ENCODE measurements at regions not wholly inside any gene's neighbourhood (a gene's known extent, or its start where the extent isn't known, plus 50 kb on each side); places are given as distances from the start of the nearest gene placed in this dataset.

DNA sequence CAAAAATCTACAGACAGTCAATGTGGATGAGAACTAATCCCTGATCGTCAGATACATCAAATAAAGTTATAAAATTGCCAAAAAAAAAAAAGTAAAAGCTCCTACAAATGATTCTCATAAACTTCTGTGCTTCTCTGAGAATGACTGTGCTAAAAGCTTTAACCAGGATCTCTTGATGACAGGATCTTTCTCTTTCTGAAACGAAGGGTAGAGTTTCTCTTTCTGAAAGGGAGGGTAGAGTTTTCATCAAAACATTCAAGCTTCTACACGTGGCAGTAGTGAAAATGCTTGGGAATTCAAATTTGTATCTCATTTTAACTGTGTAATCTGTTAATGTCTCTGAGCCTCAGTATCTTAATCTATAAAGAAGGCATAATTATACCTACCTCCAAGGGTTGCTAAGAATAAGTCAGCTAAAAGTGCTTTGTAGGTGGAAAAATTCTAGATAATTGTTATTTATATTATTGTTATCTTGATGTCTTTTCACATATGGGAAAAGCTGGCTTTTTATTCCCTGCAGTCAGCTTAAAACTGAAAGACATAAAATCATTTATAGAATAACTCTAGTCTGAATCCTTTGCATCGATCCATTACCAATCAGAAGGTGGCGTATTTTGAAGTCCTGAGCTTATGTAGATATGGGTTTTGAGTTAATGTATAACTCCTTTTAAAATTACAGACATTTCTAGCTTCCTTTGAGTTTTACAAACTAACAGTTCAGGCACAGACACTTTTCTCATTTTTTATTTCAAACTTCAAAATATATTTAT, 157.4 kb downstream of the DACT1 start:
- Mint-ChIP-seq H3K4me1 (ENCODE audit: low read depth) (no peaks in the 10 kb centered on the region), H3K4me3 (no peak overlapping the region), H3K27me3 (peaks cover 7% of the 10 kb centered on the region), H3K27ac (no peak overlapping the region), H3K9me3 (no peaks in the 10 kb centered on the region), H3K36me3 (ENCODE audit: low read depth) (no peaks in the 10 kb centered on the region)
- DNase-seq, result no peak

- H3K27me3 Mint-ChIP-seq, result peaks cover 7% of the 10 kb centered on the region
- H3K4me1 Mint-ChIP-seq (ENCODE audit: low read depth), result no peaks in the 10 kb centered on the region
- H3K4me3 Mint-ChIP-seq, result no peak overlapping the region
- no peaks in the 10 kb centered on the region for H3K36me3 Mint-ChIP-seq (ENCODE audit: low read depth)
- no peaks in the 10 kb centered on the region for H3K9me3 Mint-ChIP-seq
- H3K27ac Mint-ChIP-seq, result no peak overlapping the region
- DNase-seq, result no peak
These were observed 158.7 kb downstream of the DACT1 start for GRCh38 chr14:58796242-58797009.

- peaks cover 5% of the 10 kb centered on the region for H3K27me3 Mint-ChIP-seq
- no peak overlapping the region for H3K4me3 Mint-ChIP-seq
These were observed 159.3 kb downstream of the DACT1 start for GRCh38 chr14:58797010-58797429.

DNA sequence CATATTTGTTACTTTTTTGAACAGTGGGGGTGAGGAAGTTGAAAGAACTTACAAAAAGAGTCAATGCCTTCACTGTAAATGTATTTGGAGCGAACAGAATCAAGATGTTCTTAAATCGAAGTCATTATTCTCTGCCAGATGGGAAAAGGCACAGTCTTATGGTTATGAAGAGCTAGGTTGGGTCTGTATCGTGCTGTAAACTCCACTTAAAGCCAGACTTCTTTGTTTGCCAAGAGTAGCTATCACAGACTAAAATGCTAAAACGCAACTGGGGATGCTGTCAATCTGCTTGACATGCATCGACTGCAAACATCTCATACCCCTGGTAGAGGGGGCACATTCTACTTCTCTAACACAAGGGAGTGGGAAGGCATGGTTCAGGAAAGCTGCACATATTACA, 160.4 kb downstream of the DACT1 start:
- no peaks in the 10 kb centered on the region for H3K4me1 Mint-ChIP-seq (ENCODE audit: low read depth)
- H3K9me3 Mint-ChIP-seq, result peaks cover 1% of the 10 kb centered on the region
- H3K27me3 Mint-ChIP-seq, result peaks cover 3% of the 10 kb centered on the region
- no peak overlapping the region for H3K4me3 Mint-ChIP-seq
- no peak overlapping the region for H3K27ac Mint-ChIP-seq
- no peaks in the 10 kb centered on the region for H3K36me3 Mint-ChIP-seq (ENCODE audit: low read depth)
- no peak for DNase-seq

More at GRCh38 chr14:58797010-58797429, 159.3 kb downstream of the DACT1 start:
- no peaks in the 10 kb centered on the region for H3K36me3 Mint-ChIP-seq (ENCODE audit: low read depth)
- no peaks in the 10 kb centered on the region for H3K9me3 Mint-ChIP-seq
- H3K4me1 Mint-ChIP-seq (ENCODE audit: low read depth), result no peaks in the 10 kb centered on the region
- no peak for DNase-seq
- no peak overlapping the region for H3K27ac Mint-ChIP-seq

DNA sequence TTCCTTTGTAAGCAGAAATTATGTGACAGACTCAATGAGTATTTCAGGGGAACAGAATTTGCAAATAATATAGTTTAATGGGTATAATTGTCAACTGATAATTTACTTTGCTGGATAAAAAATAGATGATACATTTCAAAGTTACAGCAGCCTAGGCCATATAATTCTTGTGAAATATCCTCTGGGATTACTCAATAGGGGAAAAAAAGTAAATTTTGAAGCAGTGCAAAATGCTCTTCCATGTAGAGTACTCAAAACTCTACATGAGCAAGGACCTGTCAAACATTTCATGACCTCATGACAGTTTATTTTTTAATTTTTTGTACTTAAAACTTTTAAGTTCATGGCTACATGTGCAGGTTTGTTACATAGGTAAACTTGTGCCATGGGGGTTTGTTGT, 163.3 kb downstream of the DACT1 start:
- Mint-ChIP-seq H3K36me3 (ENCODE audit: low read depth) (no peaks in the 10 kb centered on the region), H3K27me3 (peaks cover 3% of the 10 kb centered on the region), H3K4me3 (no peak overlapping the region), H3K9me3 (peaks cover 1% of the 10 kb centered on the region), H3K4me1 (ENCODE audit: low read depth) (no peaks in the 10 kb centered on the region), H3K27ac (no peak overlapping the region)
- DNase-seq, result no peak

GRCh38 chr14:58805057-58805456, 167.3 kb downstream of the DACT1 start:
- no peak overlapping the region for H3K27ac Mint-ChIP-seq
- H3K36me3 Mint-ChIP-seq (ENCODE audit: low read depth), result no peaks in the 10 kb centered on the region
- no peaks in the 10 kb centered on the region for H3K27me3 Mint-ChIP-seq
- no peak overlapping the region for H3K4me3 Mint-ChIP-seq
- DNase-seq, result no peak
- peaks cover 1% of the 10 kb centered on the region for H3K9me3 Mint-ChIP-seq
- H3K4me1 Mint-ChIP-seq (ENCODE audit: low read depth), result no peaks in the 10 kb centered on the region

- Mint-ChIP-seq H3K4me1 (ENCODE audit: low read depth) (no peaks in the 10 kb centered on the region), H3K27ac (no peak overlapping the region), H3K27me3 (no peaks in the 10 kb centered on the region), H3K36me3 (ENCODE audit: low read depth) (no peaks in the 10 kb centered on the region), H3K9me3 (peaks cover 1% of the 10 kb centered on the region), H3K4me3 (no peak overlapping the region)
- no peak for DNase-seq
These were observed 168.0 kb downstream of the DACT1 start for GRCh38 chr14:58805605-58806409.

DNA sequence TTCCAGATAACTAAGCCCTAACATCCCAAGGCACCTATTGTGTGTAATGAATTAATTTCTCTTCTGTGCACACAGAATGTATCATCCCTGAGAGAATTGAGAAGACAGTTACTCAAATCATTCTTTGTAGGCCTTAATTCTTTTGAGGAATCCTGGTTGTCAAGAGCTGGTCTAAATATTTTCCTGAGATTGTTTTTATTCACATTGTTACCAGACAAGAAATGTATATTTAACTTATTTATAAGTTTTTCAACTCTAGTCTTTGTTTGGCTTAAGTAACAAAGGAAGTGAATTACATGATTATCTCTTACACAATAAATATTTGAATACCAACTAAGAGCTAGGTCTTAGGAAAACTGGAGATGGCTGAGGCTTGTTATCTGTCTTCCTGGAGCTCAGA, 169.4 kb downstream of the DACT1 start:
- H3K9me3 Mint-ChIP-seq, result peaks cover 1% of the 10 kb centered on the region
- H3K27me3 Mint-ChIP-seq, result no peaks in the 10 kb centered on the region
- no peak for DNase-seq
- no peaks in the 10 kb centered on the region for H3K4me1 Mint-ChIP-seq (ENCODE audit: low read depth)
- H3K27ac Mint-ChIP-seq, result no peak overlapping the region
- no peak overlapping the region for H3K4me3 Mint-ChIP-seq
- no peaks in the 10 kb centered on the region for H3K36me3 Mint-ChIP-seq (ENCODE audit: low read depth)

- no peaks in the 10 kb centered on the region for H3K36me3 Mint-ChIP-seq (ENCODE audit: low read depth)
- H3K9me3 Mint-ChIP-seq, result no peaks in the 10 kb centered on the region
- no peak overlapping the region for H3K4me3 Mint-ChIP-seq
- no peak for DNase-seq
- no peak overlapping the region for H3K27ac Mint-ChIP-seq
- no peaks in the 10 kb centered on the region for H3K4me1 Mint-ChIP-seq (ENCODE audit: low read depth)
- no peaks in the 10 kb centered on the region for H3K27me3 Mint-ChIP-seq
These were observed 171.1 kb downstream of the DACT1 start for GRCh38 chr14:58808828-58809227.

DNA sequence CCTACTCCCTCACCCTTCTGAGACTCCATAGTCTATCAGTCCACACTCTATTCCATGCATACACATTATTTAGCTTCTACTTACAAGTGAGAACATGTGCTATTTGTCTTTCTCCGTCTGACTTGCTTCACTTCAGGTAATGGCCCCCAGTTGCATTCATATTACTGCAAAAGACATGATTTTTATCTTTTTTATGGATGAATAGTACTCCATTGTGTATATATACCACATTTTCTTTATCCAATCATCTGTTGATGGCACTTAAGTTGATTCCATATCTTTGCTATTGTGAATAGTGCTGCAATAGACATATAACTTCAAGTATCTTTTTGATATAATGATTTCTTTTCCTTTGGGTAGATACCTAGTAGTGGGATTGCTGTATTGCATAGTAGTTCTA, 171.8 kb downstream of the DACT1 start:
- H3K36me3 Mint-ChIP-seq (ENCODE audit: low read depth), result no peaks in the 10 kb centered on the region
- H3K4me1 Mint-ChIP-seq (ENCODE audit: low read depth), result no peaks in the 10 kb centered on the region
- H3K4me3 Mint-ChIP-seq, result no peak overlapping the region
- no peak overlapping the region for H3K27ac Mint-ChIP-seq
- DNase-seq, result no peak
- H3K9me3 Mint-ChIP-seq, result no peaks in the 10 kb centered on the region
- no peaks in the 10 kb centered on the region for H3K27me3 Mint-ChIP-seq

GRCh38 chr14:58812050-58812910, 174.5 kb downstream of the DACT1 start:
- no peak for DNase-seq
- no peak overlapping the region for H3K27ac Mint-ChIP-seq

GRCh38 chr14:58813745-58814144, 176.0 kb downstream of the DACT1 start:
- H3K27ac Mint-ChIP-seq, result no peak overlapping the region
- H3K36me3 Mint-ChIP-seq (ENCODE audit: low read depth), result no peaks in the 10 kb centered on the region
- no peak for DNase-seq
- no peak overlapping the region for H3K4me3 Mint-ChIP-seq
- no peaks in the 10 kb centered on the region for H3K9me3 Mint-ChIP-seq
- no peaks in the 10 kb centered on the region for H3K27me3 Mint-ChIP-seq
- no peaks in the 10 kb centered on the region for H3K4me1 Mint-ChIP-seq (ENCODE audit: low read depth)

More at GRCh38 chr14:58812050-58812910, 174.5 kb downstream of the DACT1 start:
- H3K9me3 Mint-ChIP-seq, result no peaks in the 10 kb centered on the region
- no peaks in the 10 kb centered on the region for H3K4me1 Mint-ChIP-seq (ENCODE audit: low read depth)
- no peak overlapping the region for H3K4me3 Mint-ChIP-seq
- no peaks in the 10 kb centered on the region for H3K27me3 Mint-ChIP-seq
- no peaks in the 10 kb centered on the region for H3K36me3 Mint-ChIP-seq (ENCODE audit: low read depth)

GRCh38 chr14:58814466-58814865, 176.7 kb downstream of the DACT1 start:
- no peaks in the 10 kb centered on the region for H3K4me1 Mint-ChIP-seq (ENCODE audit: low read depth)
- H3K9me3 Mint-ChIP-seq, result no peaks in the 10 kb centered on the region
- H3K27ac Mint-ChIP-seq, result no peak overlapping the region
- no peaks in the 10 kb centered on the region for H3K36me3 Mint-ChIP-seq (ENCODE audit: low read depth)
- no peaks in the 10 kb centered on the region for H3K27me3 Mint-ChIP-seq
- no peak overlapping the region for H3K4me3 Mint-ChIP-seq
- DNase-seq, result no peak

DNA sequence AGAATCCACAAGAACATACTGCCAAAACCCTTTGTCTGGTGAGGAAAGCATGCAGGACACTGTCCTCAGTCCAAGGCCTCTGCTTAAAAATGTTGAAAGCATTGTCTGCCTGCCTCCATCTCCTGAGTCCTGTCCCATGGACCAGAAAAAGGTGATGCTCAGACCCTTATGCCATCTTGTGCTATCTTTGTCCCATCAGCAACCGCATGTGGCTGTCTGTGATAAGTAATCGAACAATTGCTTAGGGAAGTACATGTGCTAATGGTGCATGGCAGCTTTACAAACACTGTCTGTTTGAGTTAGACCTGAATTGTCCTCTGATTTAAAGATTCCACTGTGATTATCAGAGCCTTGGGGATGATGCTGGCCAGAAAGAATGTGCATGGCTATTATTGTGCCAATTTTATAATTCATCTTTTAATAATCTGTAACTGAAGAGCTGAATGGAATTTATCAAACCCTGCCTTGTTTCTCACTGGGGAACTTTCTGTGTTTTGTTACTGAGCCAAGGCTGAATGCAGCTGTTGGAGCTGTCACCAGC, 177.5 kb downstream of the DACT1 start:
- no peaks in the 10 kb centered on the region for H3K36me3 Mint-ChIP-seq (ENCODE audit: low read depth)
- H3K4me3 Mint-ChIP-seq, result no peak overlapping the region
- no peak for DNase-seq
- no peaks in the 10 kb centered on the region for H3K9me3 Mint-ChIP-seq
- no peak overlapping the region for H3K27ac Mint-ChIP-seq
- no peaks in the 10 kb centered on the region for H3K4me1 Mint-ChIP-seq (ENCODE audit: low read depth)
- no peaks in the 10 kb centered on the region for H3K27me3 Mint-ChIP-seq

All from activated T-cell treated with anti-CD3 and anti-CD28 coated beads, Interleukin-2, amount 50 U/mL, for 24 hours (primary cell).